GM18511 (cell line): ENCODE measurements at regions not wholly inside any gene's neighbourhood (a gene's known extent, or its start where the extent isn't known, plus 50 kb on each side); places are given as distances from the start of the nearest gene placed in this dataset.
"Not testable (repeated sequence)": the region's sequence is repeated elsewhere in the genome, so short reads cannot be mapped to it uniquely, and the experiment has no call there.

Source experiments
- ATAC-seq: cut with Tn5 transposase; IDR thresholded peaks from one replicate; pipeline ENCODE4 v1.9.1; 2021; ENCODE audit warnings: mild to moderate bottlenecking, moderate library complexity; ENCODE audit not compliant: unreplicated experiment

DNA sequence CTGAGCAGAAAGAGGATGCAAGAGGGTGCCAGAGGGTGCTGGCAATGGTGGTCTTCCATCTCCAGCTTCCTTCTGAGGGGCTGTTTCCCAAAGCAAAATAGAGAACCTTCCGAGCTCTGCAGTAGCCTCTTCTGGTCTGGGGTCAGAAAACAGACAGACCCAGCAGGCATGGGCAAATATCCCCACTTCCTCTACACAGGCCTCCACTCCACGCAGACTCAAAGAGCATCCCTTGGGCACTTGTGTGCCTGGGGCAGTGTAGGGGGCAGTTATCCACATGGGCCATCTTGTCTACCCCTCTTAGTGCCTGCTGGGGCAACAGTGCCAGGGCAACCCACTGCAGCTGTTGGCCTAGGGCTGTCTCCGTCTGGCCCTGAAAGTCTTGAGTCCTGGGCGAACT lies 231.9 kb downstream of the TTC8 start:
- no peak for ATAC-seq

DNA sequence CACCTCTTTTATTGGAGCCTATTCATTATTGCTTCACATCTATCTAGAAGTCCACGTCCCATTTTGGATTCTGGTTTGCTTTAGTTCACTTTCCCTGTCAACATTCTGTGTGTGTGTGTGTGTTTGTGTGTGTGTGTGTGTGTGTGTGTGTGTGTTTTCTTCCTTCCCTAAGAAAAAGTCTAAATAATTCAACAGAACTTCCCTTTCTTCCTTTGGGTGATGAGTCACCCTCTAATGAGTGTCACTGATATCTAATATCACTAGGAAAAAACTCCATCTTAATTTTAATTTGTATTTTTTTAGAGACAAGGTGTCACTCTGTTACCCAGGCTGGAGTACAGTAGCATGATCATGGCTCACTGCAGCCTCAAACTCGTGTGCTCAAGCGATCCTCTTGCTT lies 234.2 kb downstream of the TTC8 start:
- ATAC-seq: no peak

DNA sequence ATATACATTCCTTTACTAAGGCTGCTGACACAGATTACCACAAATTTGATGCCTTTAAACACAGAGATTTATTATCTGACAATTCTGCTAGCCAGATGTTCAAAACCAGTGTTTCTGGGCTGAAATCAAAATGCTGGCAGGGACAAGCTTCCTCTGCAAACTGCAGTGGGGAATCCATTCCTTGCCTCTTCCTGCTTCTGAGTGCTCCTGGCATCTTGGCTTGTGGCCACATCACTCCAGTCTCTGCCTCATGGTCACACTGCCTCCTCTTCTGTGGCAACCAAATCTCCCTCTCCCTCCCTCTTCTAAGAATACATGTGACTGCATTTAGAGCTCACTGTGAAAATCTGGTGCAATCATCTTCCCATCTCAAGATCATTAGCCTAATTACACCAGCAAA lies 235.7 kb downstream of the TTC8 start:
- no peak for ATAC-seq

DNA sequence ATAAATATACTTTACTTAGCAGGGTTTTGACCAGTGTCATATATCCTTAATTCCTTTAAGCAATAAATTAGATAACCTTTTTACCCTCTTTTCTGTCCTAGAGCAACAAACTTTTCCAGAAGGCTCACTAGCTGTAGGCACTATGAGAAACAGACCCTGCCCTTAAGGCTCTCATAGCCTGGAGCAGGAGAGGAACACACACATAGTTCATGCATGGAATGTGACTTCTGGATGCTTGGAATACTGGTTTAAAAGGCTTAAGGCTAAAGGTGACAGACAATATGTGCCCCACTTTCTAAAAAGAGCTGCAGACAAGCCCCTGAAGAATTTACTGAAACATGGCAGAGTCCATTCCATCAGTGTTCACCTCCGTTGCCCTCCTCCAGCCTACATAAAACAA lies 237.2 kb downstream of the TTC8 start:
- ATAC-seq: no peak

DNA sequence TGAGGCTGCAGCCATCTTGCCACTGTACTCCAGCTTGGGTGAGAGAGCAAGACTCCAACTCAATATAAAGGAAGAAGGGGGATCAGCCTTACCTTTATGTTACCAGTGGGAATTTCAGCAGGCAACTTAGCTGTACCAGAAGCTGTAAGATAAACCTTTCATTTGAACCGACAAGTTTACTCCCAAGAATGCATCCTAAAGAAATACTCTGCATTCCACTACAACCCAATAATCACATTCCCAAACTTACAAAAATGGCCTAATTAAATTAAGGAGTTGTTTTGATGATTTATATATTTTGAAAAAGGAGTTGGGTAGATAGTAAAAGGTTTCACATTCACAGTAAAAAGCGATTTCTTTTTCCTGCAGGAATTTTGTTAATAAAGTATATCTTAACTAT lies 241.4 kb downstream of the TTC8 start:
- no peak for ATAC-seq

DNA sequence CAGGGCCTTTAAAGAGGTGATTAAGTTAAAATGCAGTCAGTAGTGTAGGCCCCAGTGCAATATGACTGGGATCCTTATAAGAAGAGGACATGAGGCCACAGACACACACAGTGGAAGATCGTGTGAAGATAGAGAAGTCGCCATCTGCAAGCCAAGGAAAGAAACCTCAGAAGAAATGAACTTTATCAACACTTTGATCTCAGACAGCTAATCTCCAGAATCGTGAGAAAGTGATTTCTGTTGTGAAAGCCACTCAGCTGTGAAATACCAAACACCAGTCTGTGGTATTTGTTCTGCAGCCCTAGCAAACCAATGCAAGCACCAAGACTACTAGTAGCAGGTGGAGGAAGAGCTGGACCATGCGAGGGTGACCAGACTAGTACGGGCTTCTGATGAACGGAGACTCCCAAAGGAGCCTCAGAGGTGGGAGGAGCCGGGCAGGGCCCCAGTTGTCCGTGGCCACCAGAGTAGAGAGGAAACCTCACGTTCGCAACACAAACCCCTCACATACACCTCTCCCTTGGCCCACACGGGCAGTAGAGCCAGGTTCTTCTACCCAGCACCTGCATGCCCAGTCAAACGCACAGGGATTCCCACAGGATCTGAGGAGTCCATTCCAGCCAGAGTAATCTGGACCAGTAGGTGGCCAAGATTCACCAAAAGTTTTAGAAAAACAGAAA lies 243.0 kb downstream of the TTC8 start:
- ATAC-seq: no peak

DNA sequence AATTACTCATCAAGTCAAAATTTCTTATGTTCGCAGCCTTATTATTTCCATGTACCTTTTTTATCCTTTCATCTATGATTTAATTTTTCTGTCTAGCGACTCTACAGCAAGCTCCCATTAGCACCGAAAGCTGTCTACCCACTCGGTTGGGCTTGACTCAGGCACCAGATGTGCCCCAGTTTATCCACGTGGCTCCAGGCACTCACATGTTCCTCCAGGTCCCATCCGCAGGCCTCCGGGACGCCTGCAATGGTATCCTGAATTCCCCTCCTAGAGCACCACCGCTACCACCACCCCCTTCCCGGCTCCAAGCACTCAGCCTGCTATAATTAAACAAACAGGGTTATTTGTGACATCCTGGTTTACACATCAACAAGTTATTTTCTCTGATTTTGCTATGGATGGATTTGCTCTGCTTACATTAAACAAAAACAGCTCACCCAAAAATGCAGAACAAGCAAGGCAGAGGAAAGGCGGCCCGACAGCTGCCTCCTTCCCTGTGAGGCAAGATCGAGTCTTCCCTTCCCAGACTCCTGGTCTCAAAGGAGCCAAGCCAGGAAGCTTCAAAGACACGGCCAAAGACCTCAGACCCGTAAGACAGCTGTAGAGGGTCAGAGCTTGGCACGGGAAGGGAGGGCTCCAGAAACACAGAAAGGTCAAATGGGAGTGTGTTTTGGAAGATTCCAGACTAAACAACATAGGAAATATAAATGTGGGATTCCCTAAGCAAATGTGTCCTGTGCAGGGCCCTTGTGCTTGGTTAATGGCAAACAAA lies 253.8 kb downstream of the TTC8 start:
- ATAC-seq: no peak

DNA sequence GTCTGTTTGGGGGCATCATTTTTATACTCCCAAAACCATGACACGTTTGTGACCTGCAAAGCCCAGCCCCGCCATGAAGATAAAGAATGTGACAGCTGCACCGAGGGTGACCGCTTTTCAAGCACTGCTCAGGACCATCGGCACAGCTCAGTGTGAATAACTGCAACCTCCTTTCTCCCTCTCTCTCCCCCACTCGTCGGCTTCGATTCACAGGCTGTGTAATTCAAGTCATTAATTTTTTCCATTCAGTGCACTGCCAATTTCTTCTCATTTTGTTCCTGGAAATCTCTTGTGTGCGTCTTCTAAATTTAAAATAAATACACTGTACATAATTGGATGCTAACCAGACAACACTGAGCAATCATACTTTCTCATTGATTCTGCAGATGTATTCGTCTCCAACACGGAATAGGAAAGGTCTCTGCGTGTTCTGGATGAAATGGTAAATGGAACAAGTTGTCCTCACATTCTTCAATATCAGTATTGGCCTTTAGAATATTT lies 260.8 kb downstream of the TTC8 start:
- no peak for ATAC-seq

DNA sequence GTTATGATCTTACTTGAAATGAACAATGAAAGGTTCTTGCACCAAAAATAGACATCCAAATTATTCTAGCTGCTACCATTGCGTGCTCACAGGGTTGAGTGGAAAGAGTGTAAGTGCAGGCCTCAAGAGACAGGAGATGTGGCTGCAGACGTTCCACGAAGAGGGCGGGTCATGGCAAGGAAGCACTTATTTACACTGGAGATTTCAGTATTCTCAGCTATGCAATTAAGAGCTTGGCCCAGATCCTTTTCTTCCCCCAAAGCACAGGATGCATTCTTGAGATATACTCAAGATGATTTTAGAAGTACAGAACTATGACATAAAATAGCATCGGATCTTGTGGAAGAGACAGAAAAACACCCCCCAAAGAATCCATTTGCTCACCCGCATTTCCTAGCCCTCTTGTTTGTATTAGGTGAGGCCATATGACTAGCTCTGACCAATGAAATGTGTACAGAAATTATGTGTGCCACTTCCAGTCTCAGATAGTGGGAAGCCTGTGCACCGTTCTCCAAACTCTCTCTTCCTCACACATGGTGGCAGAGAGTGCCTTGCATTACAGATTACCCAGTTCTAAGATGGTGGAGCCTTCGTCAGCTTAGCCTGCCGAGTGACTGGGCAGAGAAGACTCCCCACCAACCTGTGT lies 261.4 kb downstream of the TTC8 start:
- ATAC-seq: no peak

DNA sequence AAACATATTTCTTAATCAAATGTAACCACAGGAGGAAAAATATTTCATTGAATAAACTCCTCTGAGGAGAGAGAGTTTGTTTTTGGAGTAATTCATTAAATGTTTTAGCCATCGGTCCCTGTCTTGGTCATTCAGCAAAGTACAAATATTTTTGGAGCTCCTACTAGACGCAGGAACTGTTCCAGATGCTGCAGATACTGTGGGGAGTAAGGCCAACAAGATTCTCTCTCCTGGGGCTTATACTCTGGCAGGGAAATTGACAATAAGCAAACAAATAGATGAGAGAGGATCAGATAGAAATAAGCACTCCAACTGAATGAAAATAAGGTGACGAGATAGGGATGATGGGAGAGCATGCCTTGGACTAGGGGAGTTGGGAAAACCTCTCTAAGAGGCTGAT lies 264.1 kb downstream of the TTC8 start:
- ATAC-seq: no peak

DNA sequence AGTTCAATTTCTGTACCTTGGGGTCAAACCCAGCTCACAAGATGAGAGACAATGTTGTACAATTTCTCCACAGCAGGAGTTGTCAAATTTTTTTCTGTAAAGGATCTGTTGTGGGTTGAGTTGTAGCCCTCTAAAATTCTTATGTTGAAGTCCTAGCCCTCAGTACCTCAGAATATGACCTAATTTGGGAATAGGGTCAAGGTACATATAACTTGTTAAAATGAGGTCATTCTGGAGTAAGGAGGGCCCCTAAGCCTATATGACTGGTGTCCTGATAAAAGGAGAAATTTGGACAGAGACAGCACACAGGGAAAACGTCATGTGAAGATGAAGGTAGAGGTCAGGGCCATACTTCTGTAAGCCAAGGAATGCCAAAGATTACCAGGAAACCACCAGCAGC lies 264.9 kb downstream of the TTC8 start:
- ATAC-seq: no peak

DNA sequence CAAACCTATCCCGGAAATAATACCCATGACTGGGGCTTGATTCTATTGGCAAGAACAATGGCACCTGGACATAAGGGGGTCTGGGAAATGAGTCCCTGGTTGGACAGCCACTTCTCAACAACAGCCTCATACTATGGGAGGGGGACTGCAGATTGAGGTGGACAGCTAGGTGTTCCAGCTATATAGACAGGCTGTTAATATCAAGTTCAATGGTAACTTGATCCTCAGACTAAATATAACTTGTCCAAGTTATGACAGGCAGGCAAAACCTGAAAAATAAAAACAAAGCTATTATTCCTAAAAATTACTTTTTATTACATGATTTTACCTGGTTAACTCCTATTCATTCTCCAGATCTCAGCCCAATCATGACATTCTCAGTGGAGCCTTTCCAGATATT lies 267.3 kb downstream of the TTC8 start:
- no peak for ATAC-seq

DNA sequence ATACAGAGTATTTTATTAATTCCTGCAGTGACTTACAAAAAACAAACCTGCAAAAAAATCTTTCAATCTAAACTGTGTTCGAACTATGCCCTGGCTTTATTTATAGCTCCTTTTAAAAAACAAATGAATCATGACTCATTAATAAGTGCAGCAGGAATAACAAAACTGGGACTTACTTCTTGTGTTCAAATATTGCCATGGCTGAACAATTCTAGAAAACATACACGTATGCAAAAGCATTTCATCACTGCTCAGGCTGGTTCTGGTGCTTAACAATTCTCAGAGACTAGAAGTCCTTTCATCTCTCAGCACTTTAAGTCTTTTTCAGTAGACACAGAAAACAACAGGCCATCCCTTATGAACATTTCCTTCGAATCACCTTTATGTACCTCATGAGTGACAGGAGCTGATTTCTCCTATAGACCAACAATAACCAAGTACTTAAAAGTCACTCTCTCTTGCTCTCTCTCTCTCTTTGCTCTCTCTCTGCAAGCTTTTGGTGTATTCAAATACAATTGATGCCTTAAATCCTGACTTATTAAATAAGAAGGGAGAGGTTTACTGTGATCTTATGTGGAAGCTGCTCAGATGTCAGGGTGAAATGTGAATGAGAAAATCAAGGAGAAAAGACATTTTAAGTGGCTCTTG lies 268.8 kb downstream of the TTC8 start:
- no peak for ATAC-seq

DNA sequence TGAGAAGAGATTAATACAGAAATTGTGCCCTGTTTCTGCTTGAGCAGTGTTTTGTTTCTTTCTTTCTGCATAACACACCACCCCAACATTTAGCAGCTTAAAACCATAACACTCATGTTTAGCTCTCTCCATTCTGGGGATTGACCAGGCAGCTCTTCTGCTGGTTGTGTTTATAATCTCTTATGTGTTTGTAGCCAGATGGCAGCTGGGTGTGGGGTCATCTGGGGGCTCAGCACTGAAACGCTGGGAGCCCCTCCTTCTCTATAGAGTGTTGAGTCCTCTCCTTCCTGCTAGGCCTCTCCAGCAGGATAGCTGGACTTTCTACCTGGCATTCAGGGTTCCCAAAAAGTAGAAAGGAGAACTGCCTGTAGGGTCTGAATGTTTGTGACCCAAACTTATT lies 270.6 kb downstream of the TTC8 start:
- no peak for ATAC-seq

DNA sequence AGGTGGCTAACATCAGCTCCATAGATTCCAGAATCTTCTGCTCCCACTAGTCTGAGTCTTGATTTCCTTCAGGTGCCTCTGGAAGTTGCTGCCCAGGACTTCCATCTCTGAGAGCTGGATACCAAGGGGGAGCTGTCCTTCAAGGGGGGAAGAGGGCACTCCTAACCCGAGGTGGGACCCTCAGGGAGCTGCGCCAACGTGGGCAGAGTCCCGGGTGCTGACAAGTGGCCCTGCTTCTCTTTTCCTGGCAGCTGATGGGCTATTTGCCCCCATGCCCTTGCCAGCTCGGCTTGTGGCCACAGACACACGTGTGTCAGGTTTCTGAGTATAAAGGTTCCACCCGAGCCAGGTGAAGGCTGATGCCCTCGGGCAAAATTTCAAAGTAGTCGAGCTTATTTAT lies 272.5 kb downstream of the TTC8 start:
- ATAC-seq: no peak

DNA sequence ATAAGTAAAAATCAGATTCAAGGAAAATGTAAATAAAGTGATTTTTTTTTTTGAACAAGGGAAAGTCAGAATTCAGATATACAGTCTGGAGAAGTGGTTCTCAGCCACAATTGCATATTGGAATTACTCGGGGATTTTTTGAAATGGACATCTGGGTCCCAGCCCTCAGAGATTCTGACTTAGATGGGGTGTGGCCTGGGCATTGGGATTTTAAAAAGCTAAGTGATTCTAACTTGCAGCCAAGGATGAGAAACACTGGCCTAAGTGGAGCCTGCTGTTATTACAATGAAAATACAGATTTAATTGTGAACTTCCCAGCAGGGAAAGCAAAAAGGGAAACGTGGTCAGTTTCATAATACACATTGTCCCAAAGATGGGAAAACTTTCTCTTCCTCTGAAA lies 273.8 kb downstream of the TTC8 start:
- ATAC-seq: no peak

DNA sequence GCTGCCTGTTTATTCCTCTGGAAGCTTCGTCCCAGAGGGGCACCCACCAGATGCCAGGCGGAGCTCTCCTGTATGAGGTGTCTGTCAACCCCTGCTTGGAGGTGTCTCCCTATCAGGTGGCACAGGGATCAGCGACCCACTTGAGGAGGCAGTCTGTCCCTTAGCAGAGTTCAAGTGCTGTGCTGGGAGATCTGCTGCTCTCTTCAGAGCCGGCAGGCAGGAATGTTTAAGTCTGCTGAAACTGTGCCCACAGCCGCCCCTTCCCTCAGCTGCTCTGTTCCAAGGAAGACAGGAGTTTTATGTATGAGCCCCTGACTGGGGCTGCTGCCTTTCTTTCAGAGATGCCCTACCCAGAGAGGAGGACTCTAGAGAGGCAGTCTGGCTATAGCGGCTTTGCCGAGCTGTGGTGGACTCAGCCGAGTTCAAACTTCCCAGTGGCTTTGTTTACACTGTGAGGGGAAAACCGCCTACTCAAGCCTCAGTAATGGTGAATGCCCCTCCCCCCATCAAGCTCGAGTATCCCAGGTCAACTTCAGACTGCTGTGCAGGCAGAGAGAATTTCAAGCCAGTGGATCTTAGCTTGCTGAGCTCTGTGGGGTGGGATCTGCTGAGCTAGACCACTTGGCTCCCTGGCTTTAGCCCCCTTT lies 279.8 kb downstream of the TTC8 start:
- ATAC-seq: not testable (repeated sequence)

DNA sequence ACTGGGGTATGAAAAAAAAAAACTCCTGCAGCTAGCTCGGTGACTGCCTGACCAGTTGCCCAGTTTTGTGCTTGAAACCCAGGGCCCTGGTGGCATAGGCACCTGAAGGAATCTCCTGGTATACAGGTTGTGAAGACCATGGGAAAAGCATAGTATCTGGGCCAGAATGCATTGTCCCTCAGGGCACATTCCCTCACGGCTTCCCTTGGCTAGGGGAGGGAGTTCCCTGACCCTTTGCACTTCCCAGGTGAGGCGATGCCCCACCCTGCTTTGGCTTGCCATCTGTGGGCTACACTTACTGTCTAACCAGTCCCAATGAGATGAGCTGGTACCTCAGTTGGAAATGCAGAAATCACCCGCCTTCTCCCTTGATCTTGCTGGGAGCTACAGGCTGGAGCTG lies 280.4 kb downstream of the TTC8 start:
- ATAC-seq: not testable (repeated sequence)
